ENCODE measurements at regions not wholly inside any gene's neighbourhood (a gene's known extent, or its start where the extent isn't known, plus 50 kb on each side); places are given as distances from the start of the nearest gene placed in this dataset.

DNA sequence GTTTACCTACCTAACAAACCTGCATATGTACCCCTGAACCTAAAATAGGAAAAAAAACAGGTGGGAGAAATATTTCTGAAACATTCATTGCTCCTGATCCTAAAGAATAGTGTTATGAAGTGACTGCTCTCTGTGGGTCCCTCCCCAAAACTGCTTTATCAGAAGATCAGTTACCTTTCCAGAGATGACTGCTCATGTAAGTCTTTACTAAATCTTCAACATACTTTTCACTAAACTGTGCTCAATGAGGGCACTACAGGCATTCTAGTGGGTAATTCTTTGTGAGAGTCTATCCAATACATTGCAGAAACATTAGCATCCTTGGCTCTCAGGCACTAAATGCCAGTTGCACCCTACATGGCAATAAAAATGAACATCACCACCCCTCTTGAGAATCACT, 189.3 kb upstream of the STK17B start:
- DNase-seq (ENCODE audit: low read depth): no peak
- no peak overlapping the region for H3K4me3 ChIP-seq (ENCODE audit: low read depth, low read length)
- TF ChIP-seq, protein P1, sequence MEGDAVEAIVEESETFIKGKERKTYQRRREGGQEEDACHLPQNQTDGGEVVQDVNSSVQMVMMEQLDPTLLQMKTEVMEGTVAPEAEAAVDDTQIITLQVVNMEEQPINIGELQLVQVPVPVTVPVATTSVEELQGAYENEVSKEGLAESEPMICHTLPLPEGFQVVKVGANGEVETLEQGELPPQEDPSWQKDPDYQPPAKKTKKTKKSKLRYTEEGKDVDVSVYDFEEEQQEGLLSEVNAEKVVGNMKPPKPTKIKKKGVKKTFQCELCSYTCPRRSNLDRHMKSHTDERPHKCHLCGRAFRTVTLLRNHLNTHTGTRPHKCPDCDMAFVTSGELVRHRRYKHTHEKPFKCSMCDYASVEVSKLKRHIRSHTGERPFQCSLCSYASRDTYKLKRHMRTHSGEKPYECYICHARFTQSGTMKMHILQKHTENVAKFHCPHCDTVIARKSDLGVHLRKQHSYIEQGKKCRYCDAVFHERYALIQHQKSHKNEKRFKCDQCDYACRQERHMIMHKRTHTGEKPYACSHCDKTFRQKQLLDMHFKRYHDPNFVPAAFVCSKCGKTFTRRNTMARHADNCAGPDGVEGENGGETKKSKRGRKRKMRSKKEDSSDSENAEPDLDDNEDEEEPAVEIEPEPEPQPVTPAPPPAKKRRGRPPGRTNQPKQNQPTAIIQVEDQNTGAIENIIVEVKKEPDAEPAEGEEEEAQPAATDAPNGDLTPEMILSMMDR (conservative IDR thresholded peaks at IDR 0.05; ENCODE audit: low read depth, low read length): no peak

DNA sequence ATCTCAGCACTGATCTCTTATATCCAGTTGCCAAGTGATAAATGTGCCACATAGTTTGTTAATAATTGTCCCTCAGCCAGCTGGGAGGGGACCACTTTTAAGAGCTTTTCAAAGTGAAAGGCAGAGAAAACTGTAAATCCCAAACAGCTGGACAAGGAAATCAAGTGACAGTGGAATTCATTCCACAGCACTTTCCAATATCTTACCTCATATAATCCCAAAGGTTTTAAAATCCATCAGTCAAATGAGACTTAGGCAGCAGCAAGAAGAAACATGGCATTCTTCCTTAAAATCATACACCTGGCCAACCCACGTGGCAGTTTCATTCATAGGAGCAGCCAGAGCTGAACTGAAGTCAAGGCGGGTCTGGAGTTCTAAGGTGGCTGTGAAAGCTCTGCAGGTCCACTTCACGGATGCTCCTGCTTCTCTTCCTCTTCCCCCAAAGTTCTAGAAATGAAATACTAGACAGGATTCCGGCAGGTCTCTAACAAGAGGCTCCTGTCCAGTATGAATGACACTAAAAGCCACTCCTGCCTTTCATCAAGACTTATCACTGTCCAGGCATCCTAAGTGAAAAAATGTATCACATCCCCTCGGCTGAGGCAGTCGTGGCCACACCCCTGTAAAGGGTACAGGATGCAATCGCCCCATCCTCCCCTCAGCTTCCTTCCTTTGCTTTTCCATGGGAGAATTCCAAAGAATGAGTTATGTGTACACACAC, 190.4 kb upstream of the STK17B start:
- no peak for DNase-seq (ENCODE audit: low read depth)
- TF ChIP-seq, protein P1 (conservative IDR thresholded peaks at IDR 0.05; ENCODE audit: low read depth, low read length): no peak
- no peak overlapping the region for H3K4me3 ChIP-seq (ENCODE audit: low read depth, low read length)

DNA sequence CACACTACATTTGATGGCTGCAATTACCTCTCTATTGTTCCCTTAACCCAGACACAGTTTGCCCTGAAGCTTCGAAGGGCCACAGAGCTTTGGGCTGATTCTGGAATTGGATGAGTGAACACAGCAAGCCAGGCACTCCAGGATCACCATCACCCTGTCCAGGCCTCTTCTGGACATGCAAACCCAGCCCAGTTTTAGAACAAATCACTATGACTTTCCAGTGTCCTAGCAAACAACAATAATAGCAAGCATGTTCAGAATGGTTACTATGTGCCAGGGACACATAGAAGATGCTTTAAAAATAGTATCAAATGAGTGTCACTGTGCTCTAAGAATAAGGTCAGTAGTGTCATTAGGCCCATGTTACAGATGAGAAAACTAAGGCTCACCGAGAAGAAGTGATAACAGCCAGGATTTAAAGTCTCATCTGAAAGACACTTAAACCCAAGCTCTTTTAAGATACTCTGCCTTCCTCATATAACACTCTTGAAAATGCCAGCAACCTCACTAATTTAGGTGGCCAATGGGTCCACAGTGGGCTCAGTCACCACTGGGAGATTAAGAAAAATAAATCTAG, 191.7 kb upstream of the STK17B start:
- TF ChIP-seq, protein P1 (conservative IDR thresholded peaks at IDR 0.05; ENCODE audit: low read depth, low read length): no peak
- no peak for DNase-seq (ENCODE audit: low read depth)
- H3K4me3 ChIP-seq (ENCODE audit: low read depth, low read length): no peak overlapping the region

DNA sequence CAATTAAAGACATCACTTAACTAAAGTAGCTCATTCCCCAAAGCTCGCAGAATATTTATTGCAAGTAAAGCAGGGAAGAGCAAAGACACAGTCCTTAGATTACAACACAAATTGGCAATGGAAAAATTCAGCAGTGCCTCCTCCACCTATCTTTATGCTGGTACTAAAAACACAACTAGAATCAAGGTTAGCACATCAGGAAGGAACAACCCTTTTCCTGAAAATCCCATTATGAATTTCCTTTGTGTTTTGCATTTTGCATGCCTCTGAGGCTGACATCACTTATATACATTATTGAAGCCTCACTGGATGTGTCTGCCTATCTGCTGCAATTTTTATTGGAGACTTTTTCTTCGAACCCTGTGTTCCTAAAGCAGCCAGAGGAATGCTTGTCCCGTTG, 193.8 kb upstream of the STK17B start:
- H3K4me3 ChIP-seq (ENCODE audit: low read depth, low read length): no peak overlapping the region
- DNase-seq (ENCODE audit: low read depth): no peak
- TF ChIP-seq, protein P1 (conservative IDR thresholded peaks at IDR 0.05; ENCODE audit: low read depth, low read length): no peak

DNA sequence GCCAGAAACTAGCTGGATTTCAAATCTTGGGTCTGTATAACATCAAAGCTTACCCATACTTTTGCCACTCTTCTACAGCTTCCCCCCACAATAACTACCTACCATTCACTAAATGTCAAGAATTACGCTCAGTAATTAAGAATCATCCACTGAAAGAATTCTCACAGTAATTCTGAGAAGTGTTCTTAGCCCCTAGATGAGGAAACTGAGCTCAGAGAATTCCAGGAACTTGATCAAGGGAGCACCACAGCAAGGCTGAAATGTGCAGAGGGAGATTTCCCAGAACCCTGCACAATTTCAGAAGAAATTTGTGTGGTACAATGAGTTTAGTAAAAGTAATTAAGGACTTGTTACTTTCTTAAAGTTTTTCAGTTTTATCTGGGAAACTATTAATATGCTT, 194.5 kb upstream of the STK17B start:
- H3K4me3 ChIP-seq (ENCODE audit: low read depth, low read length): no peak overlapping the region
- TF ChIP-seq, protein P1 (conservative IDR thresholded peaks at IDR 0.05; ENCODE audit: low read depth, low read length): no peak
- no peak for DNase-seq (ENCODE audit: low read depth)

DNA sequence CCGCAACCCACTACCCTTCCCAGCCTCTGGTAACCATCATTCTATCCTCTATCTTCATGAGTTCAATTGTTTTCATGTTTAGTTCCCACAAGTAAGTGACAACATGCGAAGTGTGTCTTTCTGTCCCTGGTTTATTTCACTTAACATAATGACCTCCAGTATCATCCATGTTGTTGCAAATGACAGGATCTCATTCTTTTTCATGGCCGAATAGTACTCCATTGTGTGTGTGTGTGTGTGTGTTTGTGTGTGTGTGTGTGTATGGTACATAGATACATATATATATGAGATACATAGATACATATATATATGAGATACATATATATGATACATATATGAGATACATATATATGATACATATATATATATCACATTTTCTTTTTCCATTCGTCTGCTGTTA, 196.3 kb upstream of the STK17B start:
- DNase-seq (ENCODE audit: low read depth): no peak
- no peak overlapping the region for H3K4me3 ChIP-seq (ENCODE audit: low read depth, low read length)
- TF ChIP-seq, protein P1 (conservative IDR thresholded peaks at IDR 0.05; ENCODE audit: low read depth, low read length): no peak

Measured in epithelial cell of proximal tubule (primary cell).